ENCODE measurements at regions not wholly inside any gene's neighbourhood (a gene's known extent, or its start where the extent isn't known, plus 50 kb on each side); places are given as distances from the start of the nearest gene placed in this dataset.

DNA sequence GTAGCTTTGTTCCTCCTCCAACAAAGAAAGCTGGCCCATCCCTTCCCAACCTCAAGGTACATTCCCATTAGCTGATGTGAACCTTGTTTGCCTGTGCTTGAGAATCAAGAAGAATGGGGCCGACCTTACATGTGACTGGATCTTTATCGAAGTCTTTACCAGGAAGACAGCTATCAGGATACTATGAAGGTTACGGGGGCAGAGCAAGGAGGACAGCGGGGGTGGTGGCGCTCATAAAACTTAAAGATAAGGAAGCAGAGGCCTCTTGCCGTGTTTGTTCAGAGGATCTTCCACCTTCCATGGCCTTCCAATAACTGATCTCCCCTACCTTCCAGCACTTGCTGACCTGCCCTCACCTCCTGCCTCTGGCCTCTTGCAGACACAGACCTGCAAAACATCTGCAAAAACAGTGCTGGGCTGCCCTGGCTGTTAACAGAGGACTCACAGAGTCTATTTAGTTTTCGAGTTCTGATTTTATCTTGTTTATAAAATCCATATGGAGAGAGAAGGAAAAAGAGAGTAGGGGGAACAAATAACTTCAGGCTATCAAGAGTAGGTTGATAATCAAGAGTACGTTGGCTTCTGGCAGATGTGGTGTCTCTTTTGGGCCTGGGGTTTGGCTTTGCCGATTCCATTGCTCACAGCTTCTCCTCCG is 198.0 kb downstream of the HUNK start:
- no peak overlapping the region for H3K27ac ChIP-seq
- TF ChIP-seq, protein P1, sequence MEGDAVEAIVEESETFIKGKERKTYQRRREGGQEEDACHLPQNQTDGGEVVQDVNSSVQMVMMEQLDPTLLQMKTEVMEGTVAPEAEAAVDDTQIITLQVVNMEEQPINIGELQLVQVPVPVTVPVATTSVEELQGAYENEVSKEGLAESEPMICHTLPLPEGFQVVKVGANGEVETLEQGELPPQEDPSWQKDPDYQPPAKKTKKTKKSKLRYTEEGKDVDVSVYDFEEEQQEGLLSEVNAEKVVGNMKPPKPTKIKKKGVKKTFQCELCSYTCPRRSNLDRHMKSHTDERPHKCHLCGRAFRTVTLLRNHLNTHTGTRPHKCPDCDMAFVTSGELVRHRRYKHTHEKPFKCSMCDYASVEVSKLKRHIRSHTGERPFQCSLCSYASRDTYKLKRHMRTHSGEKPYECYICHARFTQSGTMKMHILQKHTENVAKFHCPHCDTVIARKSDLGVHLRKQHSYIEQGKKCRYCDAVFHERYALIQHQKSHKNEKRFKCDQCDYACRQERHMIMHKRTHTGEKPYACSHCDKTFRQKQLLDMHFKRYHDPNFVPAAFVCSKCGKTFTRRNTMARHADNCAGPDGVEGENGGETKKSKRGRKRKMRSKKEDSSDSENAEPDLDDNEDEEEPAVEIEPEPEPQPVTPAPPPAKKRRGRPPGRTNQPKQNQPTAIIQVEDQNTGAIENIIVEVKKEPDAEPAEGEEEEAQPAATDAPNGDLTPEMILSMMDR (IDR thresholded peaks at IDR 0.05), result no peak

DNA sequence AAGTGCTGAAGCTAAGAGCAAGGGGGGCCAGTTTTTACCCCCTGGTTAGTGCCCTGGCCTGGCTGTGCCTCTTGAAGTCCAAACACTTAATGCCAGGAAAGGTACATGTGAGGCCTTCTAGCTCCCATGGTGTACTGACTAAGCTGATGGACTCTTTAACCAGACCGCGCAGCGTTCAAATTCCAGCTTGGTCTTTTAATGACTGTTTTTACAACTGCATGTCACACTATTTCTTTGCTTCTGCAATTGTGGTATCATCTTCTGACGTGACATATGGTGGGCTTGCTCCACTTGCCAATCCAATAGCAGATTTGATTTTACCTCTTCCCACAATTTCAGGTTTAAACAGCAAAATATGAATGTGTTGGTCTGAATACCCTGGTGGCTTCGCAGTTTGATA is 197.3 kb downstream of the HUNK start:
- TF ChIP-seq, protein P1 (IDR thresholded peaks at IDR 0.05), result no peak
- DNase-seq (ENCODE audit: low spot score), result no peak
- Histone ChIP-seq H3K4me3 (no peak overlapping the region), H3K27ac (no peak overlapping the region)

More for the DNA sequence above, 198.0 kb downstream of the HUNK start:
- no peak overlapping the region for H3K4me3 ChIP-seq
- no peak for DNase-seq (ENCODE audit: low spot score)

DNA sequence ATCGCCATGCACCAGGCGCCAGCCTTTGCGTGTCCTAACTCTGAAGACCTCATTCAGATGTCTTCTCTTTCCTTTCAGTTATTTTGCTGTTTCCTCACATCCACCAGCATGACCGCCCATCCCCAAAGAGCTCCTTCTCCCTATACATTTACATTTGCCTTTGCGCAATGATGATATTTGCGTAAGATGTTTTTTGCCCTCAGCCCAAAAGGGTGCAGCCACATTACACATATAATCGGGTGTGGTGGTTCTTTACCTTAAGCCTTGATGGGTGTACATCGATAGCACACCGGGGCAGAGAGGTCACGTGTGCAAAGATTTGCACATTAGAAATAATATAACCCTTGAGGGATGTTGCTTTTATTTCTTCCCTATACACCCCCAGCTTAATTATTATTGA is 192.8 kb downstream of the HUNK start:
- H3K4me3 ChIP-seq, result no peak overlapping the region
- no peak for DNase-seq (ENCODE audit: low spot score)
- TF ChIP-seq, protein P1 (IDR thresholded peaks at IDR 0.05), result no peak
- no peak overlapping the region for H3K27ac ChIP-seq

DNA sequence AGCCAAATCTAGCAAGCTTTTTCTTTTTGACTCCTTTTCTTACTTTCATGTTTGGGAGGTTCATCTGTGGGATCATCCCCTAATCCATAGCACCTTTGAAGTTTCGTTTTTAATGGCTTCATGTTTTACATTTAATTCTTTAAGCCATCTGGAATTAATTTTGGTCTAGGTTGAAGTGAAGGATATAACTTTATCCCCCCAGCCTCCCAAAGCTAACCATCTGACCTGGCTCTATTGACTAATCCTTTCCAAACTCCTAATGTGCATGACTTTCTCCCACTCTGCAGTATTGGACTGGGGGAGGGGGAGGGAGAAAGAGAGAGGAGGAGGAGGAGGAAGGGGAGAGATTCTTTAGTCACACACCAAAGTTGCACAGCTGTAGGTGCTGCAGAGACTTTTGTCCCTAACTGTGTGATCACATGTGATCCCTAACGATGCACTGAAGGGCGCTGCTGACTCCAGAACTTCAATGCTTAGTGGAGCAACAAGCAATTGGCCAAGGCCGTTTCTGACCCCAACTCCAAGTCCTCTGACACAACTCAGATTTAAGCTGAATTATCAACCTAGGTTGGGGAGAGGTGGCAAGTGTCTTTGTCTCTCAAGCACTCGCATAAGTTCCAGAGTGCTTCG is 191.6 kb downstream of the HUNK start:
- Histone ChIP-seq H3K4me3 (no peak overlapping the region), H3K27ac (no peak overlapping the region)
- TF ChIP-seq, protein P1 (IDR thresholded peaks at IDR 0.05), result no peak
- DNase-seq (ENCODE audit: low spot score), result no peak

DNA sequence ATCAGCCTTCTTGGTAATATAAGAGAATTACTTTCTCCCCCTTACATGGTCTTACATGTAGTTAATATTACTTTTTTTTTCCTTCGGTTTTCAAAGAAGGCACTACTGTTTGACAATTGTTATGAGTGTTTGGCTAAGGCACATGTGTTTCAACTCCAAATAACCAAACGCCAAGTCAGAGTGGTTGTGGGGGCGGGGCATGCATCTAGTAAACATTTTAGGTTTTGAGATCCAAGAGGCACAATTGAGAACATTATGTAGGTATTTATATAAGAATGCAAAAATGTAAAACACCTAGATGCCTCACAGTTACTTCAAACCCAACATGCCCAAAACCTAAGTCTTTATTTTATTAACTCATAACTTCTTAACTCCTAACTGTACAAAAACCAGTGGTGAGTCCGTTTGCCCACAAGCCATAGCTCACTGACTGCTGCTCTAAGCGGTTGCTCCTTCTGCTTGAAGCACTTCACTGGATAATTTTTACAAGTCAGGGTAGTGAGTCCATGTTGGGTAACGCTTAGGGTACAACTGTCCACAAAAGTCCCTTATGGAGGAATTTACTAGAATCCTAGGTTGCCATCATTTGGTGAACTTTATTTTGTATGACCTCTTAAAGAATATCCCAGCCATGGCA is 189.9 kb downstream of the HUNK start:
- H3K4me3 ChIP-seq, result no peak overlapping the region
- no peak overlapping the region for H3K27ac ChIP-seq
- no peak for DNase-seq (ENCODE audit: low spot score)
- TF ChIP-seq, protein P1 (IDR thresholded peaks at IDR 0.05), result no peak

DNA sequence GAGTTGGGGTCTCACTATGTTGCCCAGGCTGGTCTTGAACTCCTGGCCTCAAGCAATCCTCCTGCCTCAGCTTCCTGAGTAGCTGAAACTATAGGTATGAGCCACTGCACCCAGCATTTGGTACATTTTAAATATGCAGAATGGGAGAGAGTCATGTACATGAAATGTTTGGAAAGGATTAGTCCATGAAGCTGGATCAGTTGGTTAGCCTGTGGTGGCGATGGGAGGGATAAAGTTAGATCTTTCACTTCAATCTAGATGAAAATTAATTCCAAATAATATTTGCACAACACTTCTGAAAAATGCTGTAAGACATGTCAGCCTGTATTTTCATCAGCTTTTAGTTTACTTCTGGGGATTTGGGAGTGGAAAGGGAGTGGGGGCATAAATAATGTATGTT is 188.9 kb downstream of the HUNK start:
- Histone ChIP-seq H3K27ac (no peak overlapping the region), H3K4me3 (no peak overlapping the region)
- DNase-seq (ENCODE audit: low spot score), result no peak
- TF ChIP-seq, protein P1 (IDR thresholded peaks at IDR 0.05), result no peak

DNA sequence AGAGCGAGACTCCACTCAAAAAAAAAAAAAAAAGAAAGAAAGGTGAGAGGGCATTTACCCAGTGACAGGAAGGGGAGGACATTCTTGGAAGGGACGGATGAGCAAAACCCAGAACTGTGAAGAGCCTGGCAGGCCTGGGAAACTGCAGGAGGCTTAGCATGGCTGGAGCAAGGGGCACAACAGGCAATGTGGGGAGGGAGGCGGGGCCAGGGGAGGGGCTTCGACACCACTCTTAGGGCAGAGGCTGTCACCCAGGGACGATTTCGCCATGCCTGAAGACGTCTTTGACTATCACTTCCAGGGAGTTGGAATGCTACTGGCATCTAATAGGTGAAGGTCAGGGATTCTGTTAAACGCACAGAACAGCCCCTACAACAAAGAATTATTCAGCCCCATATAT is 184.0 kb downstream of the HUNK start:
- Histone ChIP-seq H3K27ac (no peak overlapping the region), H3K4me3 (no peak overlapping the region)
- DNase-seq (ENCODE audit: low spot score), result no peak
- TF ChIP-seq, protein P1 (IDR thresholded peaks at IDR 0.05), result no peak

Data from coronary artery (tissue), 2 donors.